H9 (cell line): ENCODE measurements at regions not wholly inside any gene's neighbourhood (a gene's known extent, or its start where the extent isn't known, plus 50 kb on each side); places are given as distances from the start of the nearest gene placed in this dataset.

Experiments used
- DNase-seq: peaks from one replicate; pipeline ENCODE4 v3.0.0-alpha.2; 2017
- H2AFZ ChIP-seq: one replicate; pipeline ENCODE4 v1.6.1; 2013; ENCODE audit warnings: mild to moderate bottlenecking, low read length, control low read depth, moderate library complexity
- H2AK5ac ChIP-seq: 2 replicates; pipeline ENCODE4 v1.6.1; 2013; ENCODE audit warnings: low read length, control low read depth, mixed read lengths; ENCODE audit not compliant: insufficient read length
- H2BK120ac ChIP-seq: one replicate; pipeline ENCODE4 v1.6.1; 2013; ENCODE audit warnings: low read depth, mild to moderate bottlenecking, low read length, control low read depth, inconsistent platforms; ENCODE audit not compliant: poor library complexity, severe bottlenecking
- H2BK12ac ChIP-seq: 2 replicates; pipeline ENCODE4 v1.6.1; 2013; ENCODE audit warnings: low read length, control low read depth, mixed read lengths, low read depth; ENCODE audit not compliant: insufficient read length
- H2BK15ac ChIP-seq: 2 replicates; pipeline ENCODE4 v1.6.1; 2013; ENCODE audit warnings: low read depth, low read length, control low read depth
- H2BK20ac ChIP-seq: one replicate; pipeline ENCODE4 v1.6.1; 2013; ENCODE audit warnings: low read depth, mild to moderate bottlenecking, low read length, control low read depth, inconsistent platforms; ENCODE audit not compliant: poor library complexity, severe bottlenecking
- H2BK5ac ChIP-seq: 2 replicates; pipeline ENCODE4 v1.6.1; 2013; ENCODE audit warnings: low read length, control low read depth, mixed read lengths; ENCODE audit not compliant: insufficient read length
- H3K14ac ChIP-seq: 2 replicates; pipeline ENCODE4 v1.6.1; 2013; ENCODE audit warnings: low read length, control low read depth; ENCODE audit not compliant: insufficient read depth
- H3K18ac ChIP-seq: 2 replicates; pipeline ENCODE4 v1.6.1; 2013; ENCODE audit warnings: low read depth, mild to moderate bottlenecking, mixed read lengths, low read length, control low read depth; ENCODE audit not compliant: insufficient read length
- H3K23ac ChIP-seq: 2 replicates; pipeline ENCODE4 v1.6.1; 2013; ENCODE audit warnings: low read length, control low read depth, mixed read lengths, low read depth; ENCODE audit not compliant: insufficient read length
- H3K23me2 ChIP-seq: 2 replicates; pipeline ENCODE4 v1.6.1; 2013; ENCODE audit warnings: low read depth, mild to moderate bottlenecking, mixed read lengths, low read length, control low read depth; ENCODE audit not compliant: insufficient read length, poor library complexity, severe bottlenecking
- H3K27ac ChIP-seq: 2 replicates; pipeline ENCODE4 v1.5.1; 2013; ENCODE audit warnings: low read length, control low read depth, mixed read lengths, low read depth; ENCODE audit not compliant: insufficient read length
- H3K27me3 ChIP-seq: 2 replicates; pipeline ENCODE4 v1.6.1; 2013; ENCODE audit warnings: low read length, control low read depth, inconsistent platforms; ENCODE audit not compliant: insufficient read depth
- H3K4ac ChIP-seq: 2 replicates; pipeline ENCODE4 v1.6.1; 2013; ENCODE audit warnings: low read depth, mild to moderate bottlenecking, control low read depth, inconsistent platforms, low read length, moderate library complexity
- H3K4me1 ChIP-seq: 2 replicates; pipeline ENCODE4 v1.6.1; 2013; ENCODE audit warnings: low read length, control low read depth, inconsistent platforms; ENCODE audit not compliant: insufficient read depth
- H3K4me2 ChIP-seq: 2 replicates; pipeline ENCODE4 v1.6.1; 2013; ENCODE audit warnings: low read length, control low read depth, mixed read lengths; ENCODE audit not compliant: insufficient read length, insufficient read depth
- H3K56ac ChIP-seq: 2 replicates; pipeline ENCODE4 v1.6.1; 2013; ENCODE audit warnings: low read depth, mild to moderate bottlenecking, mixed read lengths, low read length, control low read depth; ENCODE audit not compliant: insufficient read length
- H3K79me1 ChIP-seq: 2 replicates; pipeline ENCODE4 v1.6.1; 2013; ENCODE audit warnings: low read depth, mild to moderate bottlenecking, moderate library complexity, low read length, control low read depth, inconsistent platforms; ENCODE audit not compliant: insufficient read depth, poor library complexity, severe bottlenecking
- H3K79me2 ChIP-seq: 2 replicates; pipeline ENCODE4 v1.6.1; 2013; ENCODE audit warnings: low read length, control low read depth, inconsistent platforms; ENCODE audit not compliant: insufficient read depth
- H3K9ac ChIP-seq: 2 replicates; pipeline ENCODE4 v1.6.1; 2013; ENCODE audit warnings: low read length, control low read depth, mixed read lengths; ENCODE audit not compliant: insufficient read length; ENCODE audit errors: extremely low read depth
- H3K9me3 ChIP-seq: one replicate; pipeline ENCODE4 v1.6.1; 2013; ENCODE audit warnings: low read depth, low read length, inconsistent platforms; ENCODE audit not compliant: control insufficient read depth
- H3T11ph ChIP-seq: one replicate; pipeline ENCODE4 v1.6.1; 2013; ENCODE audit warnings: mild to moderate bottlenecking, low read length, control low read depth, inconsistent platforms
- H4K20me1 ChIP-seq: one replicate; pipeline ENCODE4 v1.6.1; 2013; ENCODE audit not compliant: control insufficient read depth, insufficient read length, insufficient read depth
- H4K5ac ChIP-seq: 2 replicates; pipeline ENCODE4 v1.6.1; 2013; ENCODE audit warnings: low read depth, mild to moderate bottlenecking, mixed read lengths, low read length, control low read depth; ENCODE audit not compliant: insufficient read length
- H4K8ac ChIP-seq: replicated peaks from 2 replicates; pipeline ENCODE4 v1.6.1; 2013; ENCODE audit warnings: low read length, control low read depth, mixed read lengths, low read depth; ENCODE audit not compliant: insufficient read length
- H4K91ac ChIP-seq: 2 replicates; pipeline ENCODE4 v1.6.1; 2013; ENCODE audit warnings: low read depth, mild to moderate bottlenecking, moderate library complexity, mixed read lengths, low read length, control low read depth; ENCODE audit not compliant: insufficient read length
- H3K27ac Mint-ChIP-seq, 3 experiments: 2 replicates in 2 of 3; 3 replicates in 1 of 3; pipeline ENCODE4 v1.8.0; 2020 to 2021; ENCODE audit warnings: mixed read lengths in 3 of 3, mild to moderate bottlenecking in 1 of 3, moderate library complexity in 1 of 3
- H3K27me3 Mint-ChIP-seq: 2 replicates; pipeline ENCODE4 v1.8.0; 2021; ENCODE audit warnings: low read depth, mild to moderate bottlenecking, moderate library complexity, mixed read lengths
- H3K36me3 Mint-ChIP-seq, 3 experiments: 2 replicates in 2 of 3; 3 replicates in 1 of 3; pipeline ENCODE4 v1.8.0; 2020 to 2021; ENCODE audit warnings: low read depth in 3 of 3, mixed read lengths in 3 of 3; ENCODE audit not compliant: insufficient read depth in 1 of 3
- H3K4me1 Mint-ChIP-seq, 2 experiments: 2 replicates each; pipeline ENCODE4 v1.8.0; 2020; ENCODE audit warnings: mixed read lengths in 2 of 2
- H3K4me3 Mint-ChIP-seq, 2 experiments: 2 replicates in 1 of 2; 3 replicates in 1 of 2; pipeline ENCODE4 v1.8.0; 2020 to 2021; ENCODE audit warnings: mild to moderate bottlenecking in 2 of 2, mixed read lengths in 2 of 2, moderate library complexity in 1 of 2
- H3K9me3 Mint-ChIP-seq, 2 experiments: 2 replicates in 1 of 2; 3 replicates in 1 of 2; pipeline ENCODE4 v1.8.0; 2020; ENCODE audit warnings: mild to moderate bottlenecking in 2 of 2, mixed read lengths in 2 of 2, moderate library complexity in 1 of 2
- CTCF ChIP-seq: fragments of 200-600 bp; sonication (generic); conservative IDR thresholded peaks from 3 replicates; pipeline ENCODE4 v1.8.0; 2021; ENCODE audit warnings: antibody characterized with exemption, mild to moderate bottlenecking
- WGBS: extraction: QIAGEN DNeasy Blood & Tissue Kit; methylation state at CpG from one replicate; pipeline ENCODE4 v1.1.7; 2013; ENCODE audit warnings: missing lambda C conversion rate, low lambda C conversion rate, mixed read lengths; ENCODE audit not compliant: insufficient read length; ENCODE audit errors: extremely low coverage; 5-methylcytosine and 5-hydroxymethylcytosine counted together

DNA sequence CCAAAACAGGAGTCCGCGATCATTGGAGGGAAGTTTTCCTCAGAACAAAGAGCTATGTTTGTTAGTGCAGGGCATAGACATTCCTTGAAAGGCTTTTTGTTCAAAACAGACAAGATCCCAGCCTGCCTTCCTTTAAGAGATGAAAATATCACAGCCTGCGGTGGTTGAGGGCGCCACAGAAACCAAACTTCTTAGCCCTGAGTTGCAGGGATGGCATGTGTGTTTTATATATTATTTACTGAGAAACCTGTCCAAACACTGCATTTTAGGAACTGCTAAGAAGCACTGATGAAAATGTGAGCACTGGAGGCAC, 57.5 kb upstream of the TMEM178A start:
- Histone ChIP-seq H2AFZ (no peak overlapping the region), H3K4me1 (peaks cover 3% of the 10 kb centered on the region; the same call in 1 of the 2 replicates), H2AK5ac (no peak overlapping the region), H3K23ac (no peak overlapping the region), H3K9ac (no peak overlapping the region), H3K23me2 (no peaks in the 10 kb centered on the region), H3K27ac (no peak overlapping the region), H3K79me1 (no peaks in the 10 kb centered on the region), H3K9me3 (no peaks in the 10 kb centered on the region), H3K14ac (no peak overlapping the region), H3K4me2 (no peak overlapping the region), H3K79me2 (no peaks in the 10 kb centered on the region), H2BK5ac (no peak overlapping the region), H2BK20ac (no peak overlapping the region), H3K27me3 (no peaks in the 10 kb centered on the region), H4K91ac (no peak overlapping the region), H2BK120ac (no peak overlapping the region), H3K4ac (no peak overlapping the region), H4K5ac (no peak overlapping the region), H4K8ac (no peak overlapping the region), H2BK15ac (no peak overlapping the region), H3K18ac (no peak overlapping the region), H2BK12ac (no peak overlapping the region), H3T11ph (no peak overlapping the region), H3K56ac (no peak overlapping the region), H4K20me1 (no peaks in the 10 kb centered on the region)
- H3K4me1 Mint-ChIP-seq = peaks cover 17 to 26% of the 10 kb centered on the region in 2 experiments
- no peaks in the 10 kb centered on the region for H3K36me3 Mint-ChIP-seq
- WGBS = no CpG with 5 or more reads among the region's 4 CpGs
- no peak overlapping the region for H3K4me3 Mint-ChIP-seq
- no peak for TF ChIP-seq CTCF
- H3K9me3 Mint-ChIP-seq = no peaks in the 10 kb centered on the region
- no peaks in the 10 kb centered on the region for H3K27me3 Mint-ChIP-seq
- no peak overlapping the region for H3K27ac Mint-ChIP-seq
- DNase-seq = no peak
